IMR-90 (cell line): ENCODE measurements at regions not wholly inside any gene's neighbourhood (a gene's known extent, or its start where the extent isn't known, plus 50 kb on each side); places are given as distances from the start of the nearest gene placed in this dataset.

Experiments
- ATAC-seq: fragments of 200-7000 bp; cut with Tn5 transposase; 2 replicates; pipeline ENCODE4 v1.9.1; 2020; ENCODE audit warnings: low read depth, mild to moderate bottlenecking, moderate library complexity
- BruUV-seq: library from RNA; stranded (reverse); fragments of 400-500 nt; replicated peaks from 2 replicates; lab custom pipeline; 2021; lab: Mats Ljungman, UMichigan
- CTCF ChIA-PET: fragments of 300-600 bp; formaldehyde crosslinking; extraction: SDS; loops from one replicate; lab custom pipeline; 2021; ENCODE audit warnings: antibody characterized with exemption; lab: Yijun Ruan, JAX
- POLR2A ChIA-PET: fragments of 300-600 bp; sonication (Branson Sonifier 250); formaldehyde crosslinking; loops from one replicate; lab custom pipeline; 2022; ENCODE audit warnings: antibody characterized with exemption; ENCODE audit not compliant: unreplicated experiment; lab: Charles Lee
- DNase-seq: peaks from one replicate; pipeline ENCODE4 v3.0.0; 2013
- H2AFZ ChIP-seq: replicated peaks from 2 replicates; pipeline ENCODE3; 2013; ENCODE audit warnings: low read length, mild to moderate bottlenecking; ENCODE audit not compliant: poor library complexity
- H2AK5ac ChIP-seq: 2 replicates; pipeline ENCODE4 v1.6.1; 2013; ENCODE audit warnings: low read depth, low read length, inconsistent platforms
- H2AK9ac ChIP-seq: replicated peaks from 2 replicates; pipeline ENCODE3; 2013; ENCODE audit warnings: mild to moderate bottlenecking, low read depth, low read length, moderate library complexity; ENCODE audit not compliant: poor library complexity
- H2BK120ac ChIP-seq: 2 replicates; pipeline ENCODE4 v1.6.1; 2013; ENCODE audit warnings: low read depth, low read length, inconsistent platforms
- H2BK15ac ChIP-seq: 3 replicates; pipeline ENCODE4 v1.6.1; 2013; ENCODE audit warnings: low read depth, low read length, inconsistent platforms
- H2BK20ac ChIP-seq: 2 replicates; pipeline ENCODE4 v1.6.1; 2013; ENCODE audit warnings: low read depth, mild to moderate bottlenecking, inconsistent platforms, low read length, moderate library complexity
- H2BK5ac ChIP-seq: 2 replicates; pipeline ENCODE4 v1.6.1; 2013; ENCODE audit warnings: mild to moderate bottlenecking, low read depth, low read length, inconsistent platforms; ENCODE audit not compliant: poor library complexity, severe bottlenecking
- H3K14ac ChIP-seq: replicated peaks from 2 replicates; pipeline ENCODE4 v1.6.1; 2013; ENCODE audit warnings: low read depth, low read length, inconsistent platforms
- H3K18ac ChIP-seq: 2 replicates; pipeline ENCODE4 v1.6.1; 2013; ENCODE audit warnings: low read depth, low read length, control low read depth
- H3K23ac ChIP-seq: 2 replicates; pipeline ENCODE4 v1.6.1; 2013; ENCODE audit warnings: low read depth, low read length, inconsistent platforms
- H3K27ac ChIP-seq: 2 replicates; pipeline ENCODE4 v1.5.1; 2013; ENCODE audit warnings: mild to moderate bottlenecking, control low read depth, low read length; ENCODE audit not compliant: insufficient read depth
- H3K27me3 ChIP-seq: 2 replicates; pipeline ENCODE4 v1.6.1; 2013; ENCODE audit warnings: low read length; ENCODE audit not compliant: control insufficient read depth, insufficient read depth
- H3K36me3 ChIP-seq: 2 replicates; pipeline ENCODE4 v1.6.1; 2013; ENCODE audit warnings: low read length, mixed read lengths; ENCODE audit not compliant: control insufficient read depth, insufficient read depth
- H3K4ac ChIP-seq: 2 replicates; pipeline ENCODE4 v1.6.1; 2013; ENCODE audit warnings: low read depth, low read length, inconsistent platforms
- H3K4me1 ChIP-seq: 2 replicates; pipeline ENCODE4 v1.6.1; 2013; ENCODE audit warnings: low read length, mixed read lengths; ENCODE audit not compliant: control insufficient read depth, insufficient read depth
- H3K4me2 ChIP-seq: 2 replicates; pipeline ENCODE4 v1.6.1; 2013; ENCODE audit warnings: low read depth, mild to moderate bottlenecking, control low read depth, low read length, moderate library complexity
- H3K4me3 ChIP-seq: 2 replicates; pipeline ENCODE4 v1.5.1; 2013; ENCODE audit warnings: low read depth, mild to moderate bottlenecking, control low read depth, low read length, moderate library complexity; ENCODE audit not compliant: insufficient read depth
- H3K56ac ChIP-seq: 2 replicates; pipeline ENCODE4 v1.6.1; 2013; ENCODE audit warnings: low read length, inconsistent platforms; ENCODE audit not compliant: insufficient read depth; ENCODE audit errors: extremely low read depth
- H3K79me1 ChIP-seq, 2 experiments: 2 replicates each; pipeline ENCODE4 v1.6.1; 2013; ENCODE audit warnings: low read length in 2 of 2, inconsistent platforms in 1 of 2, low read depth in 1 of 2
- H3K9ac ChIP-seq: 2 replicates; pipeline ENCODE4 v1.6.1; 2013; ENCODE audit warnings: low read depth, low read length, control low read depth
- H3K9me1 ChIP-seq: 2 replicates; pipeline ENCODE4 v1.6.1; 2013; ENCODE audit warnings: low read length, inconsistent platforms; ENCODE audit not compliant: insufficient read depth
- H3K9me3 ChIP-seq: 2 replicates; pipeline ENCODE4 v1.6.1; 2013; ENCODE audit warnings: low read length; ENCODE audit not compliant: control insufficient read depth, insufficient read depth
- H4K20me1 ChIP-seq: 2 replicates; pipeline ENCODE4 v1.6.1; 2013; ENCODE audit warnings: low read length, inconsistent platforms; ENCODE audit not compliant: insufficient read depth
- H4K5ac ChIP-seq: 2 replicates; pipeline ENCODE4 v1.6.1; 2013; ENCODE audit warnings: mild to moderate bottlenecking, low read depth, low read length, control low read depth
- H4K8ac ChIP-seq, 2 experiments: 2 replicates each; pipeline ENCODE4 v1.6.1; 2013; ENCODE audit warnings: low read depth in 2 of 2, low read length in 2 of 2, control low read depth in 1 of 2, inconsistent platforms in 1 of 2
- H4K91ac ChIP-seq: 2 replicates; pipeline ENCODE4 v1.6.1; 2013; ENCODE audit warnings: low read depth, low read length, inconsistent platforms; ENCODE audit not compliant: insufficient read depth
- BHLHE40 ChIP-seq: fragments of 150-350 bp; IDR thresholded peaks from 2 replicates; pipeline ENCODE4 v1.6.1; 2016; ENCODE audit warnings: mild to moderate bottlenecking, low read depth, low read length
- CEBPB ChIP-seq: IDR thresholded peaks from 2 replicates; pipeline ENCODE4 v1.6.1; 2012; ENCODE audit warnings: low read depth, low read length, improper control_type of control experiment
- CHD1 ChIP-seq: IDR thresholded peaks from 2 replicates; pipeline ENCODE4 v1.6.1; 2012; ENCODE audit warnings: low read depth, low read length, improper control_type of control experiment
- CTCF ChIP-seq: conservative IDR thresholded peaks from 2 replicates; pipeline ENCODE4 v1.5.1; 2012; ENCODE audit warnings: mild to moderate bottlenecking, low read depth, low read length, improper control_type of control experiment
- ELK1 ChIP-seq: fragments of 150-350 bp; IDR thresholded peaks from 2 replicates; pipeline ENCODE4 v1.6.1; 2016; ENCODE audit warnings: low read depth, mild to moderate bottlenecking, low read length, moderate library complexity, borderline replicate concordance
- FOS ChIP-seq: fragments of 150-350 bp; IDR thresholded peaks from 2 replicates; pipeline ENCODE4 v1.6.1; 2016; ENCODE audit warnings: low read depth, low read length
- MAFK ChIP-seq: IDR thresholded peaks from 2 replicates; pipeline ENCODE4 v1.6.1; 2012; ENCODE audit warnings: low read depth, low read length, improper control_type of control experiment
- MAZ ChIP-seq: IDR thresholded peaks from 2 replicates; pipeline ENCODE4 v1.6.1; 2012; ENCODE audit warnings: low read depth, mild to moderate bottlenecking, low read length, improper control_type of control experiment, moderate library complexity, borderline replicate concordance
- MXI1 ChIP-seq: IDR thresholded peaks from 2 replicates; pipeline ENCODE4 v1.6.1; 2012; ENCODE audit warnings: low read depth, mild to moderate bottlenecking, low read length, moderate library complexity, borderline replicate concordance
- NFE2L2 ChIP-seq: fragments of 150-350 bp; IDR thresholded peaks from 2 replicates; pipeline ENCODE4 v1.6.1; 2016; ENCODE audit warnings: low read depth, mild to moderate bottlenecking, low read length
- POLR2A ChIP-seq: IDR thresholded peaks from 2 replicates; pipeline ENCODE4 v1.6.1; 2012; ENCODE audit warnings: mild to moderate bottlenecking, low read depth, low read length
- RAD21 ChIP-seq: IDR thresholded peaks from 2 replicates; pipeline ENCODE4 v1.6.1; 2012; ENCODE audit warnings: low read length, improper control_type of control experiment
- RCOR1 ChIP-seq: IDR thresholded peaks from 2 replicates; pipeline ENCODE4 v1.6.1; 2012; ENCODE audit warnings: mild to moderate bottlenecking, low read length, improper control_type of control experiment; ENCODE audit not compliant: insufficient replicate concordance
- RFX5 ChIP-seq: IDR thresholded peaks from 2 replicates; pipeline ENCODE4 v1.8.0; 2012; ENCODE audit warnings: low read depth, mild to moderate bottlenecking, low read length, moderate library complexity
- SMC3 ChIP-seq: fragments of 150-350 bp; IDR thresholded peaks from 2 replicates; pipeline ENCODE4 v1.6.1; 2016; ENCODE audit warnings: low read depth, mild to moderate bottlenecking, antibody characterized with exemption, low read length, moderate library complexity
- USF2 ChIP-seq: fragments of 150-350 bp; IDR thresholded peaks from 2 replicates; pipeline ENCODE4 v1.6.1; 2017; ENCODE audit warnings: mild to moderate bottlenecking, antibody characterized with exemption, low read length, low read depth
- WGBS, 2 experiments: methylation state at CpG; one replicate each; pipeline versions ENCODE4 v1.1.5 to v1.1.7; 2013; ENCODE audit warnings: missing lambda C conversion rate in 2 of 2; ENCODE audit not compliant: insufficient read length in 1 of 2; ENCODE audit errors: extremely low coverage in 2 of 2; 5-methylcytosine and 5-hydroxymethylcytosine counted together
- dilution Hi-C: fragments of 300-500 bp; cut with HindIII; formaldehyde crosslinking; loops from one replicate; pipeline ENCODE4 v1.14.3; 2018; ENCODE audit warnings: low sequenced_read_pairs; ENCODE audit not compliant: unreplicated experiment
- in situ Hi-C: fragments of 300-500 bp; cut with MboI; formaldehyde crosslinking; loops from 3 replicates; pipeline ENCODE4 v1.14.3; 2019; ENCODE audit warnings: low sequenced_read_pairs, inconsistent platforms, mixed read lengths
- intact Hi-C: fragments of 100-400 bp; cut with micrococcal nuclease; formaldehyde crosslinking; loops from 2 replicates; pipeline ENCODE4 v1.10.0; 2022

GRCh38 chr13:57424379-57424778 is 207.2 kb upstream of the PCDH17 start:
- no peaks in the 10 kb centered on the region for H3K4me1 ChIP-seq
- no peak overlapping the region for H4K5ac ChIP-seq
- H3K27ac ChIP-seq, result no peak overlapping the region
- H3K4me2 ChIP-seq, result no peak overlapping the region
- H2AK9ac ChIP-seq, result no peak overlapping the region
- no peak overlapping the region for H3K23ac ChIP-seq
- H3K56ac ChIP-seq, result no peak overlapping the region
- no peaks in the 10 kb centered on the region for H3K79me1 ChIP-seq
- H4K8ac ChIP-seq, result no peak overlapping the region
- dilution Hi-C loops (no loop called here), in situ Hi-C loops (no loop called here), intact Hi-C loops (no loop called here)
- no peak overlapping the region for H3K9ac ChIP-seq
- no peak overlapping the region for H3K4ac ChIP-seq
- H2BK20ac ChIP-seq, result no peak overlapping the region
- H2BK5ac ChIP-seq, result no peak overlapping the region
- POLR2A ChIA-PET, result no interaction called here
- H3K9me3 ChIP-seq, result peaks cover 4% of the 10 kb centered on the region
- H2AK5ac ChIP-seq, result no peak overlapping the region
- BruUV-seq, result no TSS peak
- H4K91ac ChIP-seq, result no peak overlapping the region
- no peak overlapping the region for H2BK120ac ChIP-seq
- H3K14ac ChIP-seq, result no peak overlapping the region
- no peaks in the 10 kb centered on the region for H3K27me3 ChIP-seq
- H3K18ac ChIP-seq, result no peak overlapping the region
- H2BK15ac ChIP-seq, result no peak overlapping the region
- TF ChIP-seq USF2 (no peak), RFX5 (no peak), POLR2A (no peak), FOS (no peak), RAD21 (no peak), SMC3 (no peak), NFE2L2 (no peak), CEBPB (no peak), ELK1 (no peak), RCOR1 (no peak), CTCF (no peak), MAZ (no peak), CHD1 (no peak), MXI1 (no peak), BHLHE40 (no peak), MAFK (no peak)
- CTCF ChIA-PET, result no interaction called here
- WGBS, 2 experiments, result no CpG with 5 or more reads among the region's 1 CpG
- H2AFZ ChIP-seq, result no peak overlapping the region
- H3K36me3 ChIP-seq, result no peaks in the 10 kb centered on the region
- no peaks in the 10 kb centered on the region for H4K20me1 ChIP-seq
- H3K9me1 ChIP-seq, result no peaks in the 10 kb centered on the region
- no peak for DNase-seq
- no peak for ATAC-seq
- no peak overlapping the region for H3K4me3 ChIP-seq
